ENCODE measurements at regions not wholly inside any gene's neighbourhood (a gene's known extent, or its start where the extent isn't known, plus 50 kb on each side); places are given as distances from the start of the nearest gene placed in this dataset.

DNA sequence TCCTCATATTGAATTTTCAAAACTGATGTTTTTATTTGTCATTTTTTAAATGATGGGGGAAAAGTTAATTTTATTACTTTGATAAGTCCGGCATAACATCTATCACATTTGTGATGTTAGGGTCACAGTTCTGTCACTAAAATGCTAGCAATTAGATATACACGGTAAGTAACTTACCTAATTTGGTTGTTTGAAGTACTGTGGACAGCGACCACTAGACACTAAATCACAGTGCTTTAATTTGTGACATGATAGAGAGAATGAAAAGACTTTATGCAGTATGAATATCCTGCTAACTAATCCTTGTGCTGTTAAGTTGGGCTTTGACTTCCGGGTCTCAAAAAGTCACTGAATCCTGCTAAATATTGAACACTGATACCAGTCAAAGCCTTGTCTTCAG is 857.3 kb upstream of the KCND2 start:
- DNase-seq (ENCODE audit: low spot score): no peak

DNA sequence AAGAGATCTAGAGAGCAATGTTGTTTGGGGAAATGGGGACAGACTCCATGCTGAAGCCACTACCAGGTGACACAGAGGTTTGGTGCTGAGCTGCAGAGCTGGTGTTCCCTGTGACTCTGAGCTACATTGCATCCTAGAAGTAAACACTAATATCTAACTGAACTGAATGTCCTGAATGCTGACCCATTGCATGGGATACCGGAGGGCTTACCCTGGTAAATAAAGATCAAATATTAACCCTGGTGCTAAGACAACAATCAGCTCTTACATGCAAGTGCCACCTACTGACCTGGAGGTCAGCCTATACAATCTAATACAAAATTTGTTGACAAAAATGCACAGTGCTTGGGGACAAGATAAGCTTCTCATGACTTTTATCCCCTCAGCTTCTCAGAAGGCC is 851.3 kb upstream of the KCND2 start:
- no peak for DNase-seq (ENCODE audit: low spot score)

DNA sequence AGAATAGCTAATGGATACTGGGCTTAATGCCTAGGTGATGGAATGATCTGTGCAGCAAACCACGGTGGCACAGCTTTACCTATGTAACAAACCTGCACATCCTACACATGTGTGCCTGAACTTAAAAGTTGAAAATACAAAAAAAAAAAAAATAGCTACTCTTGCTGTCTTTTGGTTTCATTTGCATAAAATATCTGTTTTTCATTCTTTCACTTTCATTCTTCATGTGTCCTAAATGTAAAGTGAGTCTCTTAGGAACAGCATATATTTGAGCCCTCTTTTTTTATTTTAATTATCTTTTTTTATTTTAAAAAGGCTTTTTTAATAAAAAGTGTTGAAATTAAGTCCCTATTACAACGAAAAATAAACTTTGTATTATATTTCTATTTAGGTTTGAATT is 836.1 kb upstream of the KCND2 start:
- DNase-seq (ENCODE audit: low spot score): no peak

DNA sequence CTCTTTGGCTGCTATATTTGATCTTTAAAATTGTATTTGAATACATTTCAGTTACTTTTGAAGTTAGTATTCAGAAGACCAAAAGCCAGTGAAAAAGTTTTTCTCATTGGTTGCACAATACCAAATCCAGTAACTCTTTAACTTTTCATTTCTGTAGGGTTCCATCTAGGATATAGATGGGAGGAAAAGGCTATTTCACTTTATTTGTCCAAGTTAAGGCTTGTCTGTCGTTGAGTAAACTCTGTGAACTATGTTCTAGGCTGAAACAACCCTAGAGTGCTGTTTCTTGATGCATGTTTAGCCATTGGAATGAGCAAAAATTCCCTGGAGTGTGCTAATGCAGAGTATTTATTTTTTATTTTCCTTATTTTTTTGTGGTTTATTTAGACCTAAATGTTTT is 834.7 kb upstream of the KCND2 start:
- DNase-seq (ENCODE audit: low spot score): no peak

DNA sequence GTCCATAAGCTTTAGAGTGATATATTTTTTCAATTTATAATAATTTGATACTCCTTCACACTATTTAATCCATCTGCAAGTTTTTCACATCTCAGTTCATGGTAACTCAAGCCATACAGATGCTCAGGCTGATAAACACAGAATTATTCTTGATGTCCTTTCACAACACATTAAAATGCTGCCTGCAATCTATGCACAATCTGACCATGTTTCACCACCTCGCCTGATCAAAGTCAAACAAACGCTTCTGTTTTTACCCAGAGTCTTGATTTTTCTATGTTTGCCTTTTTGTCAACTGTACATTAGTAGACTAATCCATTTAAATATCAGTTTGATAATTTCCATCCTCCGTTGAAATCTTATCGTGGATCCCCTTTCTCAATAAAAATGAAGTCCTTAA is 833.8 kb upstream of the KCND2 start:
- DNase-seq (ENCODE audit: low spot score): no peak

DNA sequence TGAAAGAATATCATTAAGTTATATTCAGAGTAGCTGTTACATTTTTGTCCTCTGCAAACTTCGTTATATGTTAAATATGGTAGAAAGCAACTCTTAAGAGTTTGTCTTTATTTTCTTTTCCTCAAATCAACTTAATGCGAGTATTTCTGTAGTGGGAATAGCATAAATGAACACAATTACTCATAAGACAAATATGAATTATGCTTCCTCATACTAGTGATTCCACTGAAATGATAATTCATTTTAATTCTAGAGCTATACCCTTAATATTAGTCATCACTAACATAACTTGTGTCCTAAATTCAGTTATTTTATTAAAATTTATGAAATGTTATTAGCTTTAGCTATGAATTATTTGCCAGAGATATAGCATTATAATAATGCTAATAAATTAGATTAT is 820.6 kb upstream of the KCND2 start:
- no peak for DNase-seq (ENCODE audit: low spot score)

DNA sequence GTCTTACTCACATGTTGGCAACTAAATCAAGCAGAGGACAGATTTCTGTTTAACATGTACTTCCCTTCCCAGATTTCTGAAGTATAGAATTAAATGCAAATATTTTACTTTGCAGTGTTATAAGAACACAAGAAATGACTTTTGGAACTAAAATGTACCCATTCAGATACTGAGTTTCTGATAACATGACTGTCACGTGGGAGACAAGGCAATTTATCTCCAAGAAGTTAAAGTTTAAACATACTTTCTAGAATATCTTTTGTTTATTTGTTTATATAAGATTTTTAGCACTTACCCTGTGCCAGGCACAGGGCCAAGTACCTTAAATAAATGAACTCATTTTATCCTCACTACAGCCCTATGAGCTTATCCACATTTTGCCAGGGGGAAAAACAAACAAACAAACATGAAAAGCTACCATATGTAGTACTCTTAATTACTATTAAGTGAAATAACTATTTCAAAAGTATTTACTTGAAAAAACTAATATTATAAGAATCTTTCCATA is 807.1 kb upstream of the KCND2 start:
- DNase-seq (ENCODE audit: low spot score): no peak

DNA sequence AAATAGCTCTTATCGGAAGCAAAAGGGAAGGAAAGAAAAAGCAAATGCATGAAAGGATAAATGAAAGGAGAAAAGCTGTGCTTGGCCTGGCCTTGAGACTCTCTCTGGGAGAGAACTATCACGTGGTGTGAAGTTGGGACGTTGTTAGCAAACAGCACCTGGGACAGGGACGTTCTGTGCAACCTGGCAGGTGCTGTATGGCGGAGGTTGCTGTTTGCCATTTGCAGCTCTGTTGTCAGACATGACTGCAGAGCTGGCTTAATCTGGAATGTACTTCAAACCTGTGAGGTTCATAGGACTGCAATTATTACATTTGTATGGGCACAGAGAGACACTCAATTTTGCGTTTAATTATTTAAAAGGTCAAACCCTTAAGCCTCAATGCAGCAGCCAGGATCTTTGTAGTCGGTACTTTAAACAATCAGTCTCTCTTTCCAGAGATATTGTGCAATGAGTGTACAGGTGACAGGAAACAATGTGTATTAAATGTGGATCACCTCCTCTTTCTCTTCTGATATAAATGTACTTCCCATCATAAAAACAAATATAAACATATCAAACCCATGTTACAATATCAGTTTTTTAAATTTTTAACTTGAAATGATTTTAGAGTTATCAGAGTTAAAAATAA is 800.5 kb upstream of the KCND2 start:
- no peak for DNase-seq (ENCODE audit: low spot score)

DNA sequence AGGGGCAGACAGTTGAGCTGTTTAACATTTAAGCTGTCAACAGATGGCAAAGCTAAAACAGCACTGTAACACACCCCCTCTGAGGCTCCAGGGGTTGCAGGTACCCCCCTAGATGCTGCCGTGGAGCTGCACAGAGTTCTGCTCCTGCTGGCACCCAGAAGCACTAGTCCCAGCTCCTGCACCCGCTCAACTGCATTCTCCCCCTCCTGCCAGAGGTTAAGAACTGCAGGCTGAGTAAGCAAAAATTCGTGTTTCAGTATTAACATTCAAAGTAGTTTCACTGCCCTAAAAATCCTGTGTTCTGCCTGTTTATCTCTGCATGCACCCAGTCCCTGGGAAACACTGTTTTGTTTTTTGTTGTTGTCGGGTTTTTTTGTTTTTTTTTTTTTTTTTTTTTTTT is 790.8 kb upstream of the KCND2 start:
- DNase-seq (ENCODE audit: low spot score): no peak

DNA sequence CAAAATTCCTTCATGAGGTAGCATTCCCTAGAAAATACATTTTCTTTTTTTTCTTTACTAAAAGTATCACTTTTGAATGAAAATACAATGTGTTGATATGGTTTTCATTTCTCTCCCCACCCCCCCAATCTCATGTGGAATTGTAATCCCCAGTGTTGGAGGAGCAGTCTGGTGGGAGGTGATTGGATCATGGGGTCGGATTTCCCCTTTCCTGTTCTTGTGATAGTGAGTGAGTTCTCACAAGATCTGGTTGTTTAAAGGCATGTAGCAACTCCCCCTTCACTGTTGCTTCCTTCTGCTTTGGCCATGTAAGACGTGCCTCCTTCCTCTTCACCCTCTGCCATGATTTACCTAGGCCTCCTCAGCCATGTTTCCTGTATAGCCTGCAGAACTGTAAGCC is 790.3 kb upstream of the KCND2 start:
- DNase-seq (ENCODE audit: low spot score): no peak

DNA sequence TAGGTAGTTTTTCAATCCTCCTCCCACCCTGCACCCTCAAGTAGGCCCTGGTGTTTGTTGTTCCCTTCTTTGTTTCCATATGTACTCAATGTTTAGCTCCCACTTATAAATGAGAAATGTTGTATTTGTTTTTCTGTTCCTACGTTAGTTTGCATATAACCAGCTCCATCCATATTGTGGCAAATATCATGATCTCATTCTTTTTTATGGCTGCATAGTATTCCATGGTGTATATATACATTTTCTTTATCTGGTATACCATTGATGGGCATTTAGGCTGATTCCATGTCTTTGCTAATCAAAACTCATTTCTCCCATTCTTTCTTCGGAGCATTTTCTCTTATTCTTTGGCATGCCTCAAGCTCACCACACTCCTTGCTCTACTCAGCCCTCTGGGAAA is 789.6 kb upstream of the KCND2 start:
- DNase-seq (ENCODE audit: low spot score): no peak

DNA sequence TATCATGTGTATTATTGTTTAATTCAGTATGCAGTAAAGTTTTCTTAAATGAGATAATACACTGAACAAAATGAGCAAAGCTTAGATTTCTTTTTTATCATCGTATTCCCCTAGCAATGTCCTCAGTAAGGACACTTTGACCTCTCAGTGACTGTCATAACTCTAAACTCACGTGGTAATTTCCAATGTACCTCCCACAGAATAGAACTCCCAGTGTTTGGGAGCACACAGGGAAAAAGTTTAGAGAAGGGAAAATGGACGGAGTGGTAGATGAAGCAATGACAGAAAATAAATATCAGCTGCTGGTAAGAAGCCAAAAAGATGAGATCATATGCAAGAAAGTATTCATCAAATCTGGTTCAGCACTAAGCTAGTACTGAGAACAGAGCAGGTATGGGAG is 758.6 kb upstream of the KCND2 start:
- DNase-seq (ENCODE audit: low spot score): no peak

DNA sequence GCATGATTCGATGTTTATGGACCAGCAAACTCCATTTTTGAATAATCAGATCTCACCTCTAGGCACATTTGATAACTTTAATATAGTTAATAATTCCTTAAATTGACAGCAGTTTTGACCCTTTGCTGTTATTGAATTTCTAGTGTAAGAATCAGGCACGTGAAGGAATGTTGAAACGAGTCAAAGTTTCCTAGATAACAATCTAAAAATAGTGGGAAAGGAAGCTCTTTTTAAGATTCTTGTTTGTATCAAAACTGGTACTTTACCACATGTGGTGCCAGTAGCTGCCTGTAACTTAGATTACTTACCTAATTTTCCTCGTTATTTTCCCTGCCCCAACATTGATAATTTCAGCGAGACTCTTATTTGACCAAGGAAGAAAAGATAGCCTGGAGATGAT is 757.8 kb upstream of the KCND2 start:
- no peak for DNase-seq (ENCODE audit: low spot score)

DNA sequence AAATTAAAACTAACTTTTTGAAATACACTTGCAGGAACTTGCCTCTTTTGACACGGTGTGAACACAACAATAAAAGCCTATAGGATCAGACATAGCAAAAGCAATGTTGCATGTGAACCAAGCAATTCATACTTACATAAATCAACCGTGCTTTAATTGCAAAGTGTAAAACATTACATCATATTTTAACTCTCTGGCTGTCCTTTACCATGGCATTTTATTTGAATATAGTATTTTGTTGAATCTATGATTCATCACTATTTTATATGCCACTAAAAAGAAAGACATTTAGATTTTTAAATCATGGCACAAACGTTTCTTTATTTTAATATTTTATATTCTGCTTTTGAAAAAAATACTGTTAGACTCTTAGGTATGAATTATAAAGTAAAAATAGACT is 757.0 kb upstream of the KCND2 start:
- no peak for DNase-seq (ENCODE audit: low spot score)

DNA sequence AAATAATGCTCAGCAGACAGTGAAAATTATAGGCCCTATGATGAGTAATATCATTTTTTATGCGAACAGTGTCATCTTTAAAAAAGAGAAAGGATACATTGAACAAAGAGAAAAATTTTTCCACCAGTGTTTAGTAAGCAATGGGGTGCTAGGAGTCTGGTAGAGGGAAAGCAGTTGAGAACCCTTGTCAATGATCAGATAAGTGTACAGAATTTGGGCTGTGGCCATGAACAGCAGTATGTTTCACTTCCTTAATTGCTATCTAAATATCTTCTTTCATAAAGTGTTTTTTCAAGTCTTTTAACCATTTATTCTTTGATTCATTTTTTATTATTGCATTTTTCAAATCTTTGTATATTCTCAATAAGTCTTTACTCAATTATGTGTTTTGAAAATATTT is 750.7 kb upstream of the KCND2 start:
- DNase-seq (ENCODE audit: low spot score): no peak

DNA sequence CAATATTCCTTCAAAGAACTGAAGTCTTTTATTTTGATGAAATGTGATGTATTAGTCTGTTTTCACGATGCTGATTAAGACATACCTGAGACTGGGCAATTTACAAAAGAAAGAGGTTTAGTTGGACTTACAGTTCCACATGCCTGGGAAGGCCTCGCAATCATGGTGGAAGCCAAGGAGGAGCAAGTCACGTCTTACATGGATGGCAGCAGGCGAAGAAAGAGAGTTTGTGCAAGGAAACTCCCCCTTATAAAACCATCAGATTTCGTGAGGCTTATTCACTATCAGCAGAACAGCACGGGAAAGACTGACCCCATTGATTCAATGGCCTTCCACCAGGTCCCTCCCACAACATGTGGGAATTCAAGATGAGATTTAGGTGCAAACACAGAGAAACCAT is 750.3 kb upstream of the KCND2 start:
- no peak for DNase-seq (ENCODE audit: low spot score)

DNA sequence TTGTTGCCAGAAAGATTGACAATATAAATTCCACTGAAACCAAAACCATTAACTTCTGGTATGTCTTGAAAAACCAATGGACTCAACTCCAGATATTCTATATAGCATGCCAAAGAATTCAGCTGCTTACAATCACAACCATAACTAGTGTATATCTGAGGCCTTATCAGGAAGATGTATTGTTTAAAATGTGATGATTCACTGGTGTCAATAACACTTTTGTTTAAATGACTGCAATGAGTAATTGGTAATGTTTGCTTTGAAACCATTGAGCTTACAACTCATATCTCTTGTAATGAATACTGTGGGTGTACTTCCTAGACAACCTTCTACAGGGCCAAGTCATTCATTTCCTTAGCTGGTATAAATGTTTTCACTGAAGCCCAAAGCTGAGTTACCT is 727.9 kb upstream of the KCND2 start:
- DNase-seq (ENCODE audit: low spot score): no peak

DNA sequence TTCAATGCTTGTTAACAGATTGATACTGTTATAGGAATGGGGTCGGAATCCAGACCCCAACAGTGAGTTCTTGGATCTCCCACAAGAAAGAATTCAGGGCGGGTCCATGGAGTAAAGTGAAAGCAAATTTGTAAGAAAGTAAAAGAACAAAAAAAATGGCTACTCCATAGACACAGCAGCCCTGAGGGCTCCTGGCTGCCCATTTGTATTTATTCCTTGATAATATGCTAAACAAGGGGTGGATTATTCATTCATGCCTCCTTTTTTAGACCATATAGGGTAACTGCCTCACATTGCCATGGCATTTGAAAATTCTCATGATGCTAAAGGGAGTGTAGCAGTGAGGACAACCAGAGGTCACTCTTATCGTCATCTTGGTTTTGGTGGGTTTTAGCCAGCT is 717.2 kb upstream of the KCND2 start:
- no peak for DNase-seq (ENCODE audit: low spot score)

DNA sequence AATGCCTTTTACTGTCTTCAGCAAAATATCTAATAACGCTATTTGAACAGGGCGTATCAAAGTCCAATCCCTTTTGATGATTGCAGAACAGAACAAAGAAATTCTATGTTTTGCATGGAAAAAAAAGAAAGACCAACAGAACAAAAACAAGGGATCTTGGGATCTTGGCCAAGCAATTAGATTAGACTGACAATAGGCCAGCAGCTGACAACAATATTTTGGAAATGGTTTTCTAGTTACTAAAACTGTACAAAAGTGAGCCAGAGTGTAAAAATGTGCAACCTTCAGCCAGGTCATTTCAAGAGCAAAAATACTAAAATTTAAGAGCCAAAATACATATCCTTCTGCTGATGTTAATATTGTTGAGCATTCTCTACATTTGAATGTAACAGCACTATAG is 716.5 kb upstream of the KCND2 start:
- DNase-seq (ENCODE audit: low spot score): no peak

DNA sequence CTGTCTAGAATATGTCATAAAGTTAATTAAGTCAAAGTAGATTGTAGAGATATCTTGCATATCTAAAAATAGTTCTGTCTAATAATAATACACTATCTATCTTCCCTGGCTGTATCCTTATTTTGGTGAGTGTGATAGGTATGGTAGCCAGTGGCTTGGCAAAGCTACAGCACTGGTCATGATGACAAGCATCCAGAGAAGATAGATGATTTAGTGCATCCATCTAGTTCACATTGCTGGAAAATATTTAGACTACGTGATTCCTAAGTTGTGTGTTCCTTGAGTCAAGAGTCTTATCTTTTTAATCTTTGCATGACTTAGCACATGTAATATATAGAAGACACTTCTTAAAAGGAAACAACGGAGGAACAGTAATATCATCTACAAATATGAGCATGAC is 711.2 kb upstream of the KCND2 start:
- no peak for DNase-seq (ENCODE audit: low spot score)

DNA sequence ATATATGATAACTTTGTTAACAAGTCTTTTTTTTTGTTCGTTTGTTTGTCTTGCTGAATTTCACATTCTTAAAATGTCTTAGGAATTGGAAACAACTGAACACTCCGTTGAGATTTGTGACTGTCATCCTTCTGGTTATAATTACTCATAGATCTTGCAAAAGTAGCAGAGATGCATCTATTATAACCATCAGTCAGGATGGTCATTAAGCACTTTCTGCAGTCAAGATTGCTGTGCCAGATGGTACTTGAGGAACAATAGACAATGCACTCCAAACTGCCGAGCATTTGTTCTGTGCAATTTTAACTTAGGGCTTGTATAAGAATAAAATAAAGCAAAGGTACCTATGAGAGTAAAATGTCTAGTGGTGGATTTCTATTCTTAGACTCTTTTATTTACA is 710.1 kb upstream of the KCND2 start:
- DNase-seq (ENCODE audit: low spot score): no peak

DNA sequence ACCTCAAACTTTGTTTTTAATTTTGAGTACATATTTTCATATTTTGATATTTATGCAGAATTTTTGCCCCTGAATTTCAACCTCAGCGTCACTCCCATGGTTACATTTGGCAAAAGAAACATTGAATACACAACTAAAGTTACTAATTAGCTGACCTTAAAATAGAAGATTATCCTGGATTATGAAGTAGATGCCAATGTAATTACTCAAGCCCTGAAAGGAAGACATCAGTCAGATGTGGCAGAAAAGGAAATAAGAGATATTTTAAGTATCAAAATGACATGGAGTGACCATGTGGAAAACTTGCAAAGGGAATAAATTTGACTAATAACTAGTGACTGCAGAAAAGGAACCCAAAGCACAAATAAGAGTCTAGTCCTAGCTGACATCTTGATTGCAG is 701.3 kb upstream of the KCND2 start:
- DNase-seq (ENCODE audit: low spot score): no peak

DNA sequence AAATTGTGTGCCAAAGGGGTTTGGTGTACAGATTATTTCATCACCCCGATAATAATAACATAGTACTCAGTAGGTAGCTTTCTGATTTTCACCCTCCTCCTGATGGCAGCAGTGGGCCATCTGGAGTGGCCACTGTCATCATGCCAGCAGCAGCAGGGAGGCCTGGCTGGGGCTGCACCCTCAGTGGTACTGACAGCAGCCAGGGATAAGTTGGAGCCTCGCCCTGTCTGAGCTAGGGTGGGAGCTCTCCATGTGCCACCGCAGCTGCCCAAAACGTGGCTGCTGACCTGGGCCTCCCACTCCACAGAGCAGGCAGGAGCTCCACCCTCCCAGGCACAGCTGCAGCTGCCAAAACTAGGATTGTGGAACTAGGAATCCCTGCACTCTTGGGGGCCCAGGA is 700.8 kb upstream of the KCND2 start:
- DNase-seq (ENCODE audit: low spot score): no peak

DNA sequence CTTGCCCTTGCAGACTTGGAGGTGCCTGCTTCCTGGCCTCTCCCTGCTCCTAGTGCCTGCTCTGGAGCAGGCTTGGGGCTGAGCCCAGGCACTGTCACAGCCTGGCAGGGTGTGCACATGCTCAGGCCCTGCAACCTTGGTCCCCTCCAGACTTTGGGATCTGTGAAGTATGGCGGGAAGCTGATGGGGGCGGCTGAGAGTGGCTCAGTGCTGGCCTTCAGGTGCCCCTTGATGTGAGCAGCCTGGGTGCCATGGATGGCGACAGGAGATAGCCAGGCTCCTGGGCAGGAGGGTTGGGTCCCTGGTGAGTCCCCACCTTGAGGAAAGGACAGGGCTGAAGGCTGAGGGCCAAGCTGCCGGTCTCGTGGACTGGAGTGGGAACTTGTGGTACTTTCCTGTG is 700.4 kb upstream of the KCND2 start:
- no peak for DNase-seq (ENCODE audit: low spot score)

DNA sequence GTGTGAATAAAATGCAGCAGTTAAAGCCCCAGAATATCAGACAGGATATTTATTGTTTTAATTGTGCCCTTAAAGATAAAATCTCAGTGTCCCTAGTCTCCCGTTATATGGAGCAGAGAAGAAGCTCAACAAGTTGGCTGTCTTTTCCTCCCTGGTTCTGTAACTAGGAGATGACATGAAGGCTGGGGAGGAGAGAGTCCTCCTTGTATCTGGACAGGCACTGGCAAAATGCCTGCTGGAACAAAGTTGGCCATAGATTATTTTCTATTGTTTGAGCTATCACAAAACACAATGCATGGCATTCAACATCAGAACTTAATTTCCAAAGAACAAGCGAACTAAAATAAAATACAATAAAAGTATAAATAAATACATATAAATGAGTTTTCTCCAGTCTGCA is 694.9 kb upstream of the KCND2 start:
- no peak for DNase-seq (ENCODE audit: low spot score)

All from ureter (tissue), 1 donor.